ENCODE measurements at regions not wholly inside any gene's neighbourhood (a gene's known extent, or its start where the extent isn't known, plus 50 kb on each side); places are given as distances from the start of the nearest gene placed in this dataset.

DNA sequence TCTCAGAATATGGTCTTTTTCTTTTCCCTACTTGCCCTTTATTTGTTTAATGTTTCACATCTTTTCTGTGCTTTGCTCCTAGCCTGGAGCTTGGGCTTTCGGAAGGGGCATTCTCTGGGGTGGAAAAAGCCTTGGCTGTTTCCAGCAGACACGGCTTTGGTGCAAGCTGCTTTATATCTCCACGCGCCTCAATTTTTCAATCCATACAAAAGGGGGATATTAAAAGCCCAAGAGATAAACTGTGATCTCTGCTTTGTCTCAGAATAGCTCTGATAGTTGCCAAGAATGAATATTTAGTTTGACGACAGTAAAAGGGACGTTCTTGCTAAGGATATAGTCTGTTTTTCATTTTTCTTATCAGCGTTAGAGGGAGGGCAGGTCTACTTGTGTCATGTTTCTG, 194.0 kb upstream of the KIRREL3 start:
- DNase-seq, result no peak

DNA sequence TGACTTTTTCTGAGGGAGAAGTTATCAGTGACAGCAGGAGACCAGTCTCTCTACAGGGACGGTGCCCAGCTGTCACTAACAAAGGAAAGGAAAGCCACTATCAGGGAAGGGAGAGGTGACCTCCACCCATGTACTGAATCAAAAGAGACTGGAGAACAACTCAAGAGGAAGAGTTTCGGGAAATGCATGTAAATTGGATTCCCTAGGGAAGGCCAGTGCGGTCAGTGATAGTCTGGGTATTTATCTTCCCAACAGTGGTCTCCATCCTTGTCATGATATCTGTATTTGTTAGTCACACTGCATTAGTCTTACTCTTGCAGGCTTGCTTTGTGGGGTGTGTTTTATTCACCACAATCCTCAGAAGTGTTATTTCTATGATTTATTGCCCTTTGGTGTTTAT, 193.4 kb upstream of the KIRREL3 start:
- DNase-seq, result no peak

DNA sequence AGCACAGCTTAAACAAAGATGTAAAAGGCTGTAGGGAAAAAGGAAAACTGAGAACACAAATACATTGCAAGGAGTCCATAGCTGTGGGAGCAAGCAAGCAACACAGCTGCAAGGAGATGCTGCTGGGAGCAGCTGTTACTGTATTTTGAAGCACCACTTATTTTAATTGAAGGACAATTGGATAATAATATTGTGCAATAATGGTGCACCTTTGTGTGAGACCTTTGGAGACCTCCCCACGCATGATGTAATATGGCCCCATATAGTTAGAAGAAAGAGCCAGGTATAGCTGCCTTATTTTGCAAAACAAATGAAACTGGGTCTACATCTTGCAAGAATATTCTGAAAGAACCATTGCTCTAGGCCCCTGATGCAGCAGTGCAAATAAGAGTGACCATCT, 191.1 kb upstream of the KIRREL3 start:
- no peak for DNase-seq

DNA sequence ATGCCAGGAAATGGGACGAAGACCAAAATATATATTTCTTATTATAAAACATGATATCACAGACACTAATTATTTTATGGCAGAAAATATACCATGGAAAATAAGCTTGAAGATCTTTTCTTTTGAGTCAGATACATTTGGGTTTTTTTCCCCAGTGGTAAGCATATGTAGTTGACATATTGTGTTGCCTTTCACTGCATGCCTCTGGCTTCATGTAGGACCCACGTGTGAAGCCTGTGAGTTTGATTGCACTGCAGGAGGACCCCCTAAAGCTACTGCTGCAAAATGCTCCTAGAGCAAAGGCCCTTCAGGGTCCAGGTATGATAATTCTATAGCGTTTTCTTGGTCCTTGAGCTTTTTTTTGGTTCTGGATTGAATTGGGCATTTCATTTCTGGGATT, 190.7 kb upstream of the KIRREL3 start:
- no peak for DNase-seq

DNA sequence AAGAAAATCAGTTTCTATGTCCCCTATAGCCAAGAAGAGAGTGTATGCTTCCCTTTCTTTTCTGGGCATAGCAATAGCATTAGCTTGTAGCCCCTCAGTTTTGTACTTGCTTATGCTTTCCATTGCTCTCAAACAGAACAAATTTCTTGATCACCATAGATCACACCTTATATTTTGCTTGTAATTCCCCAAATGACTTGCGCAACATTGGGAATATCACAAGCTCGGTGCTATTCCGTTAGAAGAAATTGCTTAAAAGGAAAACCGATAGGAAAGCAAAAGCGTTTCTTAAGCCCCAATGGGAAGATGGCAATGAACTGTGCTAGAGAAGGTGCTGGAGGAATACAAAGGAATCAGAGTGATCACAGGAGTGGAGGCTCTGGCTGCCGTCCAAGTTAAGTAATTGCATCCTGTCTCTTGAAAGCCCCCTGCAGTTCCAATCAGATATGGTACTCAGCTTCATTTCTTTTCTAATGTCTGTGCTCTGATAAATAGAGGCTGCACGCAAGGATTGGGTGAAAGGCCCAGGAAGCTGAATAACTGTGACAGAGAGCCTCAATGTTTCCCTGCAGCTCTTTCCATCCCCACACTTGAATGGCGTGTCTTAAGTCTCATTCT, 182.1 kb upstream of the KIRREL3 start:
- DNase-seq, result no peak

DNA sequence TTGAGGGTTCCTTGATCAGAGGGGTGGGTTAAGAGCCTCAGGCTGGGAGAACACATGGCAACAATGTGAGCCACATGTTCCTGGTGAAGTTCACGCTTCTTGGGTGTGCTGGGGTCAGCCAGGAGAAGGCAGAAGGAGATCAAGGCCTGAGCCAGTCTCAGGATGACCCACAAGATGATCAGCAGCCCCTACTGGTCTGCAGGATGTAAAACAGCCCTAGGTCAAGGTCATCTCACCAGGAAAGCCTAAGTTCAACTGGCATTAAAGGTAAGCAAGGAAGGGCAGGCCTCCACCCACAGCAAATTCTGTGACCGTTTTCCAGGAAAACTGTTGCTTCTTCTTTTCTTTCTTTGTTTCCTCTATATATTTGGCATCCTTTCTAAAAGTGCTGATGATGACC, 156.7 kb upstream of the KIRREL3 start:
- DNase-seq, result no peak

DNA sequence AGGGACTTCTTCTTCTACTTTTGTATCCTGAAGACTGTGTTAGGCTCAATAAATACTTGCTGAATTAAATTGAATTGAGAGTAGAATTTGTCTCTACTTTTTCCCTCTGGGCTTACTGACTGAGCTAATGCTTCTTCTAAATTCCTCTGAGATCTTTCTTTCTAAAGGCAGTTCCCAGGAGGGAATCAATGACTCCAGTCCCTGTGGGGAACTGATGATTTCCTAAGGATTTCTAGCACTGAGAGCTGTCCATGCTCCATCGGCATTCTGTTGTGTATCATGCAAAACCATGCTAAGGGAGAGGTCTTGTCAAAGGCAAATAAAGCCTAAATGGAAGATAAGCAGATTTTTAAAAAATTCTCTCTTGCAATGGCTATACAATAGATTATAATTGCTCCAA, 148.8 kb upstream of the KIRREL3 start:
- DNase-seq, result no peak

DNA sequence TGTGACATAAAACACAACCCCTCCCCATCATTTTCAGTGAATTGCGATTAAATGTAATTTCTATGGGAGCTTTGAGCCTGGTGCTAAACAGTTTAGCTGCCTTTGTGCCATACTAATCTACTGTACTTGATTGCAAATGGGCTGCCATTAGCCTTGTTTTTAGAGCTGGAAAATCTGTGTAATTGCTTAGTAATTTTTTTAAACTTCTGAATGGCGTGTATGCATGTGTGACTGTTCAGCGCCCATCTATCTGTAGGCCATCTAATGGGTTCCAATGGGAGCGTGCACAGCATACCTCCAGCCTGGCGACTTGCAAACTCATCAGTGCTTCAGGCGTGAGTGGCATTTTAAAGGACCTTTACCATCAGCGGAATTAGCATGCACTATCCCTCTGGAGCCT, 142.7 kb upstream of the KIRREL3 start:
- no peak for DNase-seq

DNA sequence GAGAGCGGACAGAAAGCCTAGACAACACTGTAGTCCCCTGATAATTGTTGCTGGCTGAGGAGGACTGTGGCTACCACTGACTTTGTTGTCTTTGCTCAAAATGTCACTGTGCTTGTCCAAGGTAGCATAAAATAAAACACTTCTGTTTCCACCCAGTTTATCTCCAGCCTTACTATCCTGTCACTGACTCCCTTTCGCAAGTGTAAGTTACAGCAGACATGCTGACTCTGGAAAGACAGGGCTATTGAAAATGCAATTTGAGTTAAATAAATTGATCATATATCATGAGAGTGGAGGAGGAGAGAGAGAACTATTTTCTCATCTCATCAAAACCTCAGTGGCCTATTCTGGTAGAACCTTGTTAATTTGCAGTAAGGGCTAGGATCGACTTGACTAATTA, 138.0 kb upstream of the KIRREL3 start:
- DNase-seq, result no peak

DNA sequence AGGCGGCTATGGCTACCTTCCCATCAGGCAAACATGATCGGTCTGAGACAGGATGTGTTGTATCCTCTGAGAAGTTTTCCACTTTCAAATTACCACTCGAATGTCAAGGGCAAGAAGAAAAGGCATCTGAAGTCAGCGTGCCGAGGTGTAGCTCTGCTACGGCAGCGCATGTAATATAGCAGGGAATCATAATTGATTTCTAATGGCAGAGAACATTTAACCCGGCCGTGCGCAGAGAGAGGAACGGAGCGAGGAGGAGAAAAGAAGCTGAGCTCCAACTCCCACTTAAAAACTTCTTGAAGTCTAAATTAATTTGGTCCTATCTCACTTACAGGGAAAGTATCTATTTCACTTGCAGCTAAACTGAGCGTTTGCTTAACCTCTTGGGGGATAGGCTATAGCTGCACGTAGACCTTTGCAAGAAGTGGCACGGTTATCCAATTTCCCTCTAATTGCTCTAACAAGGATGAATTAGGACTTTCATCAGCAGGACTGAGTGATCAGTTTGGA, 137.3 kb upstream of the KIRREL3 start:
- no peak for DNase-seq

DNA sequence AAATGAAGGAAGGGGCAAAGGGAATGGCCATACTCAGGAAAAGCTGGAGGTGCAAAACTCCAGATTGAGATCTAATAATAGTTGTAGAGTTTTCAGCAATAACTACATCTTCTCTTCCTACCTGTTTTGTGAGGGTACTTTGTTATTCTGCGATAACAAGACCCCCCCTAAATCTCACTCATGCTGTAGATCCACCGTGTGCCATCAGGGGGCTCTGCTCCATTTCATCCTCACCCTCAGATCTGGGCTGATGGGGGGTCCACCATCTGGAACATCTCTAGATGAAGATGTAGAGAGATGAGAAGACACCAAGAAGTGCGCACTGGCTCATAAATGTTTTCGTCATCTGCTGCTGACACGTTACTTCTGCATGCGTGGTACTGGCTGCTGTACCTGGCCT, 135.9 kb upstream of the KIRREL3 start:
- no peak for DNase-seq

DNA sequence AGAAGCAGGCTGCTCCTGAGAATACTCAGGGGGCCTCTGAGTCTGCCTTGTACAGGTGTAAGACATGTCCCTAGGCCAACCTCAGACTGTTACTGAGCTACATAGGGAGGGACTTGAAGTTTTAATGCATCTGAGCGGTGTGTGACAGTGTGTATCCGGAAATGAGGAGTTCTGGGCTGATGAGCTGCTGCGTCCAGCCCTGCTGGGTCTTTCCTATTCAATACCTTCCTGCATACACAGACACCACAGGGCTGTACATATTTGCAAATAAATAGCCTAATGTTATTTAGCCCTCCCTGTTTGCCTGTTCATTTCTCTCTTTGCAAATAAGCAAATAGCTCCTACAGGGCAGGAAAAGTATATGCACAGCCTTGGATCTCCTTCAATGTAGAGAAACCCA, 134.7 kb upstream of the KIRREL3 start:
- DNase-seq, result no peak

DNA sequence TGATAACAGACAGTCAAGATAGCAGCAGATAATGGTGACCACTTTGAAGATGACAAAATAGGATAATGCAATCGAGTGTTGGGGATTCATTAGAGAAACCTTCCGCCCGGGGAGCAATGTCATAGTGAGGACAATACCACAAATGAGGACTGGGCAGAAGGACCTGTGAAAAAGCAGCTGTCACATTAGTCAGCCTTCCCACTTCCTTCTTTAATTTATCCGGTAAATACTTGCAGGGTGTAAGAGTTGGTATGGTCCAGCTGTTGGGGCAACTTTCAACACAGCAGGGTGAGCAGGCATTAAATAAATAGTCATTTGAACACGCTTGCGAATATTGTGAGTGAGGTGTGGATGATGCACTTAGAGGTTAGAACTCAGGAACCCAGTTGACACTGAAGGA, 132.5 kb upstream of the KIRREL3 start:
- no peak for DNase-seq

DNA sequence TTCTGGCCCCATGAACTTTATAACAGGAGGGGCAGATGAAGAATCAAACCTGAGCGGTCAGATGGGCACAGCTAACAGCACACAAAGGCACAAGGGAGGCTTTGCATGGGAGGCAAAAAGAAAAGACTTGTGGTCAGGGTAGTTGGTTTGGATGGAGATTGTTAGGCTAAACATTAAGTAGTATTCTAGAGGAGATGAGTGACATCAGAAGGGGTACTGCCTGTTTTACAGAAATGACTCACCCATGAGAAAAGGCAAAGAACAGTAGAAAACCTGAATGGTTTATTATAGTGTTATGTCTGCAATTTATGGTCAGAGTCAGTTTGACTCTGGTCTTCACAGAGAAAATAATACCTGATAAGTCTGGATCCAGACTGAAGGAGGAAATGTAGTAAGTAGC, 129.8 kb upstream of the KIRREL3 start:
- no peak for DNase-seq

DNA sequence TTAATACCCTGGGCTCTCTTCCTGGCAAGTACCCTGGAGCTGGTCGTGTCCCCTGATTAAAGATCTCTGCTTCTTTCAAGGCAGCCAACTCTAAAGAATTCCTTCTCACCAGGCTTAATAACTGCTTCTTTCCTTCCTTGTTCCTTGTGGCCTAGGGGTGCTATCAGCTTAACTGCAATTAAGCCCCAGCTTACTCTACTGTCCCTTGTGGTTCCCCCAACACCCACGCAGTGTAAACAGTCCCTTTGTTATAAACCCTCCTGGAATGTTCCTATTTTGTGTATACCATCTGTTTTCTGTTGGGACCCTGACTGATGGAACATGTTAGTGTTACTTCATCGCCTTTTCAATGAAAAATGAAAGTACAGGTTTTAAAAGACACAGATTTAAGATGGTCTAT, 126.4 kb upstream of the KIRREL3 start:
- DNase-seq, result no peak

DNA sequence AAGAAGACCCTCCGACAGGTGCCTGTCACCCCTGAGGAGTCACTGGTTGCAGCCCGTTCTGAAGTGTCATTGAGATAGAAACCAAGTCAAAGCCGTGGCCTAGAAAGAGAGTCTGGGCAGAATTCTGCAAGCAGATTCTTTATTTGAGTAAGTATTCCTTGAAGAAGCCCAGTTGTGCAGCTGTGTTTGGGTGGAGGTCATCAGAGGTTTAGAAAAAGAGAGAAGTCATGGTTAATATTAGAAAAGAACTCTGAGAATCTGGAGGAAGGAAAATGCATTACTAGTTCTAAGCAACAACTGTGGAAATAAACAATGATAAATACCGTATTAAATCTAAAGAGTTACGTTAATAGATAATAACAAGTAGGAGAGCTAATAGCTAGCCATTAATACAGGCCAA, 118.8 kb upstream of the KIRREL3 start:
- no peak for DNase-seq

DNA sequence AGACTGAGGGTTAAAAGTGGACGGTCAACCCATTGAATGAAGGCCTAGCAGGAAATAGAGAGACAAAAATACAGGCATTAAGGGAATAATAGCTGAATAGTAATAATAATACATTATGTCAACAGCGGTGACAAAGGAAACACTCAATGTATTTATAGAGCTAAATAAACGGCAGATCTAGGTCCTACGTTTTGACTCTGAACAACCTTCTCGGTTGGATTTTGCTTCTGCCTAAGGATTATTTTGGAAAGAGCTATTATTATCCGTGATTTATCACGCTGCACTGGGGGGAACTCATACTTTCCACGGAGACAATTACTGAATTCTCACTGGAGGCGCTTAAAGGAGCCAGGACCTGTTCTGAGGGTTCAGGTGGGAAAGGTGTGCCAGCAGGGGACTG, 118.2 kb upstream of the KIRREL3 start:
- no peak for DNase-seq

DNA sequence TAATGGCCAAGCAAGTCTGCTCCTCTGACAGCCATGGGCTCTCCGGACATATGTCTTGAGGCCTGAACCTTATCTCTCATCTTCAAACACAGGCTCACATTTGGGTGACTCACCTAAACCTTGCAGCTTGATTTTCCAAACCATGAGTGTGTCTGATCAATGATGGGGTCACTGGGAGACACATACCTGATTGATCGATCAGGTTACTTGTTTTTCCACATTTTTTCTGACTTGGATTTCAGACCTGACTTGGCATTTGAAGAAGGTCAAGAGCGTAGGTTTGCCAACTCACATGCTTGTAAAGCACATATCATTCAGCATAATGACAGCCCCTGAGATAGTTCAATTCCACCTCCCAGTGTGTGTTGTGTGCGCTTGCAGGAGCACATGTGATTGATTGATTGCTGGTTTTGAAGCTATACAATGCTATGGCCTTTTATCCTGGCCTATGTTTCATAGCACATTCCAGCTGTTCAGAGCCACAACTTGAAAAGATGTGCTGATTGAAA, 116.7 kb upstream of the KIRREL3 start:
- DNase-seq, result no peak

DNA sequence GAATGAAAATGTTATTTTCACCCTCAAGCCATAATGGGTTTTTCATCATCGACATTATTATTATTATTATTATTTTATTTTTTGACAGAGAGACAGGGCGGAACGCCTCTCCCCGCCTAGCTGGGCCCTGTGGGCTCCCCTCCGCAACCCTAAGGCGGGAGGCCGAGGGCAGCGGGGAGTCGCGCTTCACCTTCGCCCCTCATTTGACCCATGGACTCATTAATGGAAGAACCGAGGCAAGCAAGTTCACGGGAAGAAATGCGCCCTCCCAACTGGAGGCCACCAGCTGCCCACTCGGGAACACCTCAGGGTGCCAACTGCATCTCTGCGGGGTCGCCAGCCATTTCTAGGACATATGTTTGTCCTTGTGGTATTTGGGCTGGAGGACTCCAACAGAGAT, 115.3 kb upstream of the KIRREL3 start:
- DNase-seq, result no peak

DNA sequence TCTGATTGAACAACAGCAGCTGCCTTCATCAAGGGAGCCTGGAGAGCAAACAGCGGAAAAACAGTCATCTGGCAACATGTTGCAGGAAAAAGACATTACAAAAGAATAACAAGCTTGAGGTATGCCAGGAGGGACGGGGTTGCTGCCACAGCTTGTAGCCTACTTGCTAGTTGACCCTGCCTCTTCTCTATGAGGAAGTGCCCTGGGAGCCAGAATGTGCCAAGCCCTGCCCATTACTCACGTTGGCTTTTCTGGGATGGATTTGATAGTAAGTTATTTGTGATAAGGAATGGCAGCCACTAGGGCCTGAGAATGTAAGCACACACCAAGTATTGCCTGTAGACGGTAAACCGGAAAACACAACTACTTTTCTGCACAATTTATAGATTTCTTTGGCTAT, 113.5 kb upstream of the KIRREL3 start:
- no peak for DNase-seq

DNA sequence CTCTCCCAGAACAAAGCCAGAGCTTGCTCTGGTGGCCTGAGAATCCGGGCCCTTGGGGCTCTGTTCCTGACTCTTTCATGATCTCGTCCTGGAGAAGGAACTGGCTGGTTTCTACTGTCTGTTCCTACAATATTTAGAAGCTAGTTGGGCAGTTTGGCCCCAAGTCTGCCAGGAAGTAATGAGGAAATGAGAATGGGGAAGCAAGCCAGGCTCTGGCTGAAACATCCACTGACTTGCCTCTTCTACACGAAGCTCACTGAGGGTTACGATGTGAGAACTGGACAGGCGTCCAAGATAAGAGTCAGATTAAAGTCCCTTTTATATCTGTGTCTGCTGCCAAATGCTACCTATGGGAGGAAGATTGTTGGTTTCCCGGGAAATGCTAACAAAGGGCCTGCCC, 110.0 kb upstream of the KIRREL3 start:
- DNase-seq, result no peak

DNA sequence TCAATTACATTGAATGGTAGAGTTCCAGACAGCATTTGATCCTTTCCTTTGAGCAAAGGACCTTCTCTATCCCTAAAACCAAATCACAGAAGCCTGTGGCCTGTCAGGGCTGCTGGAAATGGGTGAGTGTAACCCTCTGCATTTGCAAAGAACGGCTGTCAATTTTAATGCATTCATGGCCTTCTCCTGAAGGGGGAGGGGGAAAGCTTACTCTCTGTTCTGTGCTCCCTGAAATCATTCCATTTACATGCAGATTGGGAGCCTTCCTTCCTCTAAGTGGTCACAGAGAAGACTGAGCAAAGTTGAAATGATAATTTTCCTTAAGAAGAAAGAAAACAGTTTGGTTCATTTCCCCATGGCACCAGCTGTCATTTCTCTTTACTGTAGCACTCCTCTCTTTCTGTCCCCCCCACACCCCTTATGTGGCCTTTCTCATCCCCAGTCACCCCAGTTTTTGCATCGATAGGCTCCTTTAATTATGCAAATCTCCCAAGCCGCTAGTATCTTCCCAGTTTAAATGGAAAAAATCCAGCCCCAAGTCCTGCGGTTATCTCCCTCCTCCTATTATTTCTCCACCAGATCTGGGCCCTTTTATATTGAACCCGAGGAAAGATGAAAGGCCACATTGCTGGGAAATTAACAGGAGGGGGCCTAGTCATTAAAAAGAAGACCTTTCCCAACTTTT, 109.4 kb upstream of the KIRREL3 start:
- DNase-seq, result no peak

DNA sequence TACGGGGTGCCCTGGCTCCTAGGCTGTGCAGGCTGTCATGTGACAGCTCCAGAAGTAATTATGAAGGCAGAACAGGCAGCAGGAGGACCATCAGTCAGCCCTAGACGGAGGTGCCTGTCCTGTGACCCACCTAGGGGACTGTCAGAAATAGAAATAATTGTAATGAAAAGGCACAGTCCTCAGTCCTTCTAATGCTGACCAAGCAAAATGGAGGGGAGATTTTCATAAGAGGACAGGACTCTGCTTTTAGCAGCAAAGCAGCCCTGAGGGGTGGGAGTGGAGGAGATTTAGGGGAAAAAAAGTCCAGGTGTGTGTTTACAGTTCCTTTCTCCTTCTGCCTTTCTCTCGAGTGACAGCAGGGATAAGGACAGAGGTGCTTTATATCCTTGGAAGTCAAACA, 108.3 kb upstream of the KIRREL3 start:
- no peak for DNase-seq

DNA sequence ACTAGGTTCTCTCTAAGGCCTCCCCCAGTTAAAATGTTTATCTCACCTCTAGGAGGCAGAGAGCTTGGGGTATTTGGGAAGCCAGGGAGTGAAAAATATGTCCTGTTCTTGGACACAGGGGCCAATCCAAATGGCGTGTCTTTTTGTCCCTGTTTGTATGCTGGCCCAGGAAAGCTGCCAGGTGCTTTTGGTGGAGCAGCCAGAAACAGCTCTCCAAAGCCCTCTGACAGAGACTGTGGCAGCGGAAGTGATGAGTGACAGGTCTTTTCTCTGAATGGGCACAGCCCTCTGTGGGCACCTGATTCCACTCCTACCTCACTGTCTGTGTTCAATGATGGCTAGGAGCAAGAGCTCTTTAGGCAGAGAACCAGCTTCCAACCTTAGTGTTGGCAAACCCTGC, 106.4 kb upstream of the KIRREL3 start:
- no peak for DNase-seq

All from OCI-M1 (cell line).